GM12875 (cell line): ENCODE measurements at regions not wholly inside any gene's neighbourhood (a gene's known extent, or its start where the extent isn't known, plus 50 kb on each side); places are given as distances from the start of the nearest gene placed in this dataset.

ENCODE experiments used
- H3K4me3 ChIP-seq: one replicate; pipeline ENCODE4 v1.5.1; 2011; ENCODE audit warnings: low read depth, low read length, control low read depth
- TF ChIP-seq, protein P1 (sequence below): IDR thresholded peaks from 2 replicates; pipeline ENCODE4 v1.5.1; 2011; ENCODE audit warnings: low read depth, mild to moderate bottlenecking, control low read depth, inconsistent platforms, low read length, moderate library complexity, borderline replicate concordance; ENCODE audit not compliant: insufficient read depth

DNA sequence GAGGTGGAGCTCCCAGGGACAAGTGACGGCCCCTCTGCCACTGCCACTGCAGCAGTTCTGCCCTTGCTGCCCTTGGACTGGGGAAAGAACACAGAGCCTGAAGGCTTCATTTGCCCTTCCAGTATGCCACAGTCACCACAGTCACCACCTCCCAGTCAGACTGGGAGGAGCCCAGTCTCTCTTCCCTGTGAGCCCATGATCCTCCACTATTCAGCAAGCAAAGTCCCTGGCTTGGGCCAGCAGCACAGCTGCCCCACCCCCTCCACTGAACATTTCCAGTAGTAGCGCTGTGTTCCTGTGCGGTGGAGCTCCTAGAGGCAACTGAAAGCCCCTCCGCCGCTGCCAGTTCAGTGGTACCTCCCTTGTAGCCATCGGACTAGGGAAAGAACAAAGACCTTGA lies 329.4 kb downstream of the MAN2A1 start:
- TF ChIP-seq, protein P1, sequence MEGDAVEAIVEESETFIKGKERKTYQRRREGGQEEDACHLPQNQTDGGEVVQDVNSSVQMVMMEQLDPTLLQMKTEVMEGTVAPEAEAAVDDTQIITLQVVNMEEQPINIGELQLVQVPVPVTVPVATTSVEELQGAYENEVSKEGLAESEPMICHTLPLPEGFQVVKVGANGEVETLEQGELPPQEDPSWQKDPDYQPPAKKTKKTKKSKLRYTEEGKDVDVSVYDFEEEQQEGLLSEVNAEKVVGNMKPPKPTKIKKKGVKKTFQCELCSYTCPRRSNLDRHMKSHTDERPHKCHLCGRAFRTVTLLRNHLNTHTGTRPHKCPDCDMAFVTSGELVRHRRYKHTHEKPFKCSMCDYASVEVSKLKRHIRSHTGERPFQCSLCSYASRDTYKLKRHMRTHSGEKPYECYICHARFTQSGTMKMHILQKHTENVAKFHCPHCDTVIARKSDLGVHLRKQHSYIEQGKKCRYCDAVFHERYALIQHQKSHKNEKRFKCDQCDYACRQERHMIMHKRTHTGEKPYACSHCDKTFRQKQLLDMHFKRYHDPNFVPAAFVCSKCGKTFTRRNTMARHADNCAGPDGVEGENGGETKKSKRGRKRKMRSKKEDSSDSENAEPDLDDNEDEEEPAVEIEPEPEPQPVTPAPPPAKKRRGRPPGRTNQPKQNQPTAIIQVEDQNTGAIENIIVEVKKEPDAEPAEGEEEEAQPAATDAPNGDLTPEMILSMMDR, result no peak
- no peak overlapping the region for H3K4me3 ChIP-seq

DNA sequence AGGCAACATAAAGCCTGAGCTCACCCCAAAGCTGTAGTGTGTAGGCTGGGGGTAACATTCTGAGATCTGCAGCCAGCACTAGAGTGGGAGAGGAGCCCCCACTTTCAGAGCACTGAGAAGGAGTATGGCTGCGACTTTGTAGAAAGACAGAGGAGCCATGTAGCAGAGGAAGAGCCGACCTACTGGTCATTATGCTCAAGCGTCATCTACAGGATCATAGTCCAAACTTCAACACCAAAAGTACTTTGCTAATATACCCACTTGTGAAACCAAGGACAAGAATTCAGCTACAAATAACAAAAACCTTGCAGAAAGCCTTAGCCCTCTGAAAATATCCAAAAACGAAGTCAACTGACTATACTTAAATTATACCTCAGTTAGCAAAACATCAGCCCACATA lies 330.1 kb downstream of the MAN2A1 start:
- no peak overlapping the region for H3K4me3 ChIP-seq
- TF ChIP-seq, protein P1, result no peak

GRCh38 chr5:110021251-110021650 lies 331.5 kb downstream of the MAN2A1 start:
- H3K4me3 ChIP-seq, result no peak overlapping the region
- TF ChIP-seq, protein P1, result no peak

GRCh38 chr5:110025160-110025559 lies 335.4 kb downstream of the MAN2A1 start:
- TF ChIP-seq, protein P1, result no peak
- H3K4me3 ChIP-seq, result no peak overlapping the region

DNA sequence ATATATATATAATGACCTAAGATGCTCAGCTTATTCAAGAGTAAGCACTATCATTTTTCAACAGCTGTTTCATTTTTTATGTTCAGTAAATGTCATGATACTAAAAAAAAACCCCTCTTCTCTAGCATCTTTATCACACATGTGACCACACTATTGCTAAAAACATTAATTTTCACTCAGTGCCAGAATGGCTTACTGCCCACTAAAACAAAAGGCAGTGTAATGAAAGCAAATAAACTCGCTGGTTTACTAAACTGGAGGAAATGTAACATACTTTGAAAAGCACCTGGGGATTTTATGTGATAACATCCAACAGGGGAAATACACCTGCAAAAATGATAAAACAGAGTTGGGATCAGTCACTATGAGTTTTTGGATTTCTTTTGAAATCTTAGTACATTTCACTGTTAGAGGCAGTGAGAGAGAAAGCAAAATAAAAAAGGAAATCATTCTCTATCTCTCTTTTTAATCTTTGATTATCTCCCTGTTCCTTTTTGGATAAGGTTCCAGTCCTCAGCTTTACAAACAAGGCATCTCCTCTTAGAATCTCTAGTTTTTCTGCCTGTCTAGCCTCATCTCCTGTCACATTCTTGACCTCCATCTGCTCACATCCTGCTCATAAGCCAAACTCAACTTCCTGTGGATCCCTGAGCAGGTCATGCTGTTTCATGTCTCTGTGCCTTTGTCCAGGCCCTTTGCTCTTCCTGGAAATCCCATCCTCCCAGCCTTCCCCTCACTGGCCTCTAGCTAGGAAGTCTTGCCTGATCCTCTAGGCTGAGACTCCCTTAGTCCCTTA lies 338.0 kb downstream of the MAN2A1 start:
- TF ChIP-seq, protein P1, result no peak
- H3K4me3 ChIP-seq, result no peak overlapping the region

DNA sequence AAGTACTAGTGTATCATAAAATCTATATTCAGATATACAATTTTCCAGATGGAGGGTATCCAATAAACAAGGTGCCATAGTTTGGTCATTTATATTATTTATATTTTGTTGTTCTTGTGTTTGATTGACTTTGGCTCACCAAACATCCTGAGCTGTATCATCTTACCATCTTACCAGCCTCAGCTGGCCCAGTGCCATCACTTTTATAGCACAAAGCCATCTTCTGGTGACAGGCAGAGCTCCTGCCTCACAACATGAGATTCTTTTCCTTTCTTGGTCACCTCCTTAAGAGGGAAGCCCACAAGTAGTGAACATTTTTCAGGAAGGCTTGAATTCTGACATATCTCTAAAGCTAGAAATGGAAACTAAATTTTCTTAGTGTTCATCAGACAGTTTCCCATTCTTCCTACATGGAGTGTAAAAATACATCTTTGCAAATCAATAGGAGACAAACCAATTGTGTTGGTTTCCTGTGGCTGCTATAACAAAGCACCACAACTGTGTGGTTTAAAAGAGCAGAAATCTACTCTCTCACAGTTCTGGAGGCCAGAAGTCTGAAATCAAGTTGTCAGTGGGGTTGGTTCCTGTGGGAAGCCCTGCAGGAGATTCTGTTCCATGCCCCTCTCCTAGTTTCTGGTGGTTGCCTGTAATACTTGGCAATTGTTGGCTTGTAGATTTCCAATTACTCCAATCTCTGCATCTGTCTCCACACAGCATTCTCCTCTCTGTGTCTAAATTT lies 341.8 kb downstream of the MAN2A1 start:
- TF ChIP-seq, protein P1, result no peak
- no peak overlapping the region for H3K4me3 ChIP-seq
